GM12878 (cell line): ENCODE measurements at regions not wholly inside any gene's neighbourhood (a gene's known extent, or its start where the extent isn't known, plus 50 kb on each side); places are given as distances from the start of the nearest gene placed in this dataset.

Experiments
- ATAC-seq: fragments of 200-7000 bp; cut with Tn5 transposase; 3 replicates; pipeline ENCODE4 v1.9.1; 2020; ENCODE audit warnings: mild to moderate bottlenecking, moderate library complexity
- BruUV-seq: library from RNA; stranded (reverse); fragments of 400-500 nt; replicated peaks from 2 replicates; lab custom pipeline; 2021; lab: Mats Ljungman, UMichigan
- CTCF ChIA-PET: fragments of 300-600 bp; sonication (Branson Sonifier 250); formaldehyde crosslinking; extraction: SDS; loops from one replicate; lab custom pipeline; 2021; ENCODE audit warnings: inconsistent platforms; lab: Yijun Ruan, JAX
- POLR2A ChIA-PET: fragments of 350-600 bp; formaldehyde crosslinking; extraction: SDS; loops from one replicate; lab custom pipeline; 2021; ENCODE audit warnings: inconsistent platforms; lab: Charles Lee
- RAD21 ChIA-PET: fragments of 300-600 bp; sonication (Branson Sonifier 250); formaldehyde crosslinking; loops from one replicate; lab custom pipeline; 2023; ENCODE audit warnings: antibody characterized with exemption; ENCODE audit not compliant: unreplicated experiment; lab: Charles Lee
- SMC1A ChIA-PET: fragments of 300-600 bp; sonication (Branson Sonifier 250); formaldehyde crosslinking; loops from one replicate; lab custom pipeline; 2023; ENCODE audit not compliant: unreplicated experiment, uncharacterized antibody; lab: Charles Lee
- DNase-seq: peaks from one replicate; pipeline ENCODE4 v3.0.0-alpha.2; 2011; ENCODE audit warnings: low read depth, low spot score
- FAIRE-seq: peaks from 3 replicates; lab custom pipeline; 2011; peaks lifted over from hg19 to GRCh38; lab: Jason Lieb, UNC
- H2AFZ ChIP-seq: 2 replicates; pipeline ENCODE4 v1.6.0; 2011; ENCODE audit warnings: low read depth, low read length, control low read depth; ENCODE audit not compliant: control insufficient read depth
- H3K27ac ChIP-seq: 2 replicates; pipeline ENCODE4 v1.5.1; 2011; ENCODE audit warnings: control low read depth; ENCODE audit not compliant: control insufficient read depth, insufficient read depth
- H3K27me3 ChIP-seq, 2 experiments: replicated peaks in 1 of 2; 2 replicates each; pipeline versions ENCODE4 v1.6.0 to v1.6.1; 2011; ENCODE audit warnings: low read length in 1 of 2; ENCODE audit not compliant: control insufficient read depth in 2 of 2, insufficient read depth in 2 of 2
- H3K36me3 ChIP-seq, 2 experiments: 2 replicates each; pipeline ENCODE4 v1.5.1; 2011; ENCODE audit warnings: low read length in 1 of 2; ENCODE audit not compliant: control insufficient read depth in 2 of 2, insufficient read depth in 2 of 2
- H3K4me1 ChIP-seq: 2 replicates; pipeline ENCODE4 v1.6.1; 2011; ENCODE audit warnings: mild to moderate bottlenecking, low read length, moderate library complexity, mixed read lengths; ENCODE audit not compliant: control insufficient read depth, insufficient read depth
- H3K4me2 ChIP-seq: 2 replicates; pipeline ENCODE4 v1.6.0; 2011; ENCODE audit warnings: control low read depth; ENCODE audit not compliant: control insufficient read depth, insufficient read depth
- H3K4me3 ChIP-seq: fragments of 200-600 bp; sonication (generic); 2 replicates; pipeline ENCODE4 v1.5.1; 2016
- H3K79me2 ChIP-seq: 2 replicates; pipeline ENCODE4 v1.6.0; 2011; ENCODE audit warnings: low read length; ENCODE audit not compliant: control insufficient read depth, insufficient read depth
- H3K9ac ChIP-seq: 2 replicates; pipeline ENCODE4 v1.8.0; 2011; ENCODE audit warnings: low read length, control low read depth, mixed read lengths; ENCODE audit not compliant: control insufficient read depth, insufficient read depth
- H3K9me3 ChIP-seq: replicated peaks from 3 replicates; pipeline ENCODE4 v1.5.1; 2011; ENCODE audit warnings: mild to moderate bottlenecking, low read length; ENCODE audit not compliant: control insufficient read depth, insufficient read depth
- H4K20me1 ChIP-seq: 2 replicates; pipeline ENCODE4 v1.6.0; 2011; ENCODE audit not compliant: control insufficient read depth, insufficient read depth
- CTCF ChIP-seq, 3 experiments: IDR thresholded peaks in 2 of 3; conservative IDR thresholded peaks in 1 of 3; 2 replicates each; pipeline ENCODE4 v1.5.1; 2011; ENCODE audit warnings: low read depth in 3 of 3, low read length in 3 of 3, mild to moderate bottlenecking in 3 of 3, control low read depth in 2 of 3, moderate library complexity in 2 of 3, inconsistent platforms in 1 of 3, mixed read lengths in 1 of 3; ENCODE audit not compliant: control insufficient read depth in 2 of 3, insufficient read depth in 1 of 3; ENCODE audit errors: extremely low read depth in 1 of 3
- GABPA ChIP-seq: IDR thresholded peaks from 2 replicates; pipeline ENCODE4 v1.6.1; 2014; ENCODE audit warnings: antibody characterized with exemption, low read depth, mild to moderate bottlenecking, inconsistent platforms
- HCFC1 ChIP-seq: fragments of 150-350 bp; IDR thresholded peaks from 2 replicates; pipeline ENCODE4 v1.6.1; 2014; ENCODE audit warnings: low read length
- HDAC2 ChIP-seq: fragments of 200-600 bp; sonication (generic); IDR thresholded peaks from 2 replicates; pipeline ENCODE4 v1.6.1; 2017
- HDGF ChIP-seq: fragments of 450-650 bp; IDR thresholded peaks from 2 replicates; pipeline ENCODE4 v1.6.1; 2016; ENCODE audit warnings: antibody characterized with exemption
- JUNB ChIP-seq: IDR thresholded peaks from 2 replicates; pipeline ENCODE4 v1.6.1; 2016; ENCODE audit warnings: antibody characterized with exemption, mild to moderate bottlenecking
- MTA2 ChIP-seq: fragments of 450-650 bp; IDR thresholded peaks from 2 replicates; pipeline ENCODE4 v1.6.1; 2016; ENCODE audit warnings: low read depth, mild to moderate bottlenecking, moderate library complexity
- RAD51 ChIP-seq: fragments of 450-650 bp; IDR thresholded peaks from 2 replicates; pipeline ENCODE4 v1.6.1; 2016; ENCODE audit warnings: moderate library complexity, mild to moderate bottlenecking, inconsistent platforms
- SUPT20H ChIP-seq: IDR thresholded peaks from 2 replicates; pipeline ENCODE4 v1.6.1; 2011; ENCODE audit warnings: low read depth, mild to moderate bottlenecking, low read length, moderate library complexity, borderline replicate concordance; ENCODE audit not compliant: control insufficient read depth
- TAF1 ChIP-seq: IDR thresholded peaks from 2 replicates; pipeline ENCODE4 v1.6.1; 2011; ENCODE audit warnings: mild to moderate bottlenecking, low read depth, low read length, borderline replicate concordance
- TARDBP ChIP-seq: IDR thresholded peaks from 2 replicates; pipeline ENCODE4 v1.6.1; 2016; ENCODE audit warnings: borderline replicate concordance
- YY1 ChIP-seq: IDR thresholded peaks from 2 replicates; pipeline ENCODE4 v1.6.1; 2011; ENCODE audit warnings: low read depth, mild to moderate bottlenecking, low read length
- ZNF622 ChIP-seq: fragments of 450-650 bp; IDR thresholded peaks from 2 replicates; pipeline ENCODE4 v1.6.1; 2017; ENCODE audit warnings: mild to moderate bottlenecking, inconsistent platforms
- WGBS: methylation state at CpG from one replicate; pipeline ENCODE4 v1.1.6; 2016; ENCODE audit warnings: low lambda C conversion rate; ENCODE audit not compliant: insufficient replicate concordance, insufficient coverage; ENCODE audit errors: missing lambda C conversion rate; 5-methylcytosine and 5-hydroxymethylcytosine counted together
- in situ Hi-C: fragments of 300-500 bp; cut with MboI; formaldehyde crosslinking; loops from 9 replicates; pipeline ENCODE4 v1.14.3; 2018; ENCODE audit warnings: mixed read lengths
- intact Hi-C: fragments of 100-400 bp; cut with micrococcal nuclease; formaldehyde crosslinking; loops from one replicate; pipeline ENCODE4 v1.14.2; 2022; ENCODE audit not compliant: unreplicated experiment

DNA sequence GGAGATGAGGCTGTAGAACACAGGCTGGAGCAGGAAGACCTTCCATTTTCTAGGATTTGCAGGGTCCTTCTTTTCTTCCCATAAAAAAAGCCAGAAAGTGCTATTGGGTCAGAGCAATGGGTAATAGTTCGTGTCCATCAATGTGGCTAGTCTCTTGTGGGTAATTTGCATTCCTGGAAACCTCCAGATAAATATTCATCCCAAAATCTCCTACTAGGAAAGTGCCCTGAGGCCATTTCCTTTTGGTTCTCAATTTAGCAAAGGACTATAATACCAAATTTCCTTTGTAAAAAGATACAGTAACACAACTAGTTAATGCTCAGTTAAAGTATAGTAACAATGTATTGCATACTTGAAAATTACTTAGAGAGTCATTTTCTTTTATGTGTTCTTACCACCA, 138.1 kb upstream of the TAB2 start:
- in situ Hi-C loops: no loop called here
- Histone ChIP-seq H3K79me2 (no peaks in the 10 kb centered on the region), H3K27me3 (no peaks in the 10 kb centered on the region), H3K9me3 (no peaks in the 10 kb centered on the region), H3K4me3 (no peak overlapping the region), H3K4me2 (no peak overlapping the region), H4K20me1 (no peaks in the 10 kb centered on the region), H2AFZ (no peak overlapping the region), H3K4me1 (no peaks in the 10 kb centered on the region), H3K36me3 (no peaks in the 10 kb centered on the region), H3K9ac (no peak overlapping the region), H3K27ac (no peak overlapping the region)
- no peak for FAIRE-seq
- no peak for DNase-seq
- ATAC-seq: no peak
- RAD21 ChIA-PET: no interaction called here
- CTCF ChIA-PET: no interaction called here
- 0% methylated on average over 1 of the region's 1 CpG for WGBS
- SMC1A ChIA-PET: no interaction called here
- BruUV-seq: no TSS peak
- TF ChIP-seq JUNB (no peak), HCFC1 (no peak), TAF1 (no peak), YY1 (no peak), GABPA (no peak), HDAC2 (no peak), CTCF (IDR thresholded peaks at IDR 0.05 in 2 of 3, conservative IDR thresholded peaks at IDR 0.05 in 1 of 3; ENCODE audit: control insufficient read depth in 2 of 3, extremely low read depth in 1 of 3, insufficient read depth in 1 of 3, low read depth in 3 of 3, low read length in 3 of 3) (no peak), HDGF (no peak), TARDBP (no peak), MTA2 (no peak), SUPT20H (no peak), RAD51 (no peak), ZNF622 (no peak)
- POLR2A ChIA-PET: no interaction called here
- intact Hi-C loops: no loop called here
